Neural cell (in vitro differentiated cells): ENCODE measurements at regions not wholly inside any gene's neighbourhood (a gene's known extent, or its start where the extent isn't known, plus 50 kb on each side); places are given as distances from the start of the nearest gene placed in this dataset.

Experiments
- EP300 ChIP-seq: fragments of 450-650 bp; conservative IDR thresholded peaks from 2 replicates; pipeline ENCODE4 v1.6.1; 2014; ENCODE audit warnings: antibody characterized with exemption, mild to moderate bottlenecking, moderate library complexity; ENCODE audit not compliant: poor library complexity, severe bottlenecking
- MXI1 ChIP-seq: fragments of 450-650 bp; conservative IDR thresholded peaks from 2 replicates; pipeline ENCODE4 v1.6.1; 2014; ENCODE audit warnings: antibody characterized with exemption, mild to moderate bottlenecking; ENCODE audit not compliant: poor library complexity, severe bottlenecking
- TAF1 ChIP-seq: IDR thresholded peaks from 2 replicates; pipeline ENCODE4 v1.6.1; 2012; ENCODE audit warnings: low read depth
- TF ChIP-seq, protein P1 (sequence below): fragments of 450-650 bp; IDR thresholded peaks from 2 replicates; pipeline ENCODE4 v1.5.1; 2014; ENCODE audit warnings: antibody characterized with exemption, mild to moderate bottlenecking, moderate library complexity; ENCODE audit not compliant: poor library complexity, severe bottlenecking

DNA sequence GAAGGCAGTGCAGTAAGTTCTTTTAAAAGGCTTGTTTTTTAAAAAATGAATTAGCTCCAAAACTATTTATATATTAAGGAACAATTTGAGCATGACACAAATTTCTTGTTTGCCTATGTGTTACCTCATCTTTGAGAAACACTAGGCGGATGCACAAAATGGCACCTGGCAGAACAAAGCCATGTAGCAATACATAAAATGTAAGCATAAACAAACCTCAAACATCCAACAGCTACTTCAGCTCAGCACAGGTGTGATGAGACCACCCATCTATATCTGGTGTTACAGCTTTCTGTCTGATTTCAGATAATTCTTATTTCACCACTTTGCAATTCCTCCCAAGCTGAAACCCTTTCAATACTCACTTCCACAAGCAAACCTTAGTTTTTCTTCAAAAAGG, 221.2 kb upstream of the CNTN6 start:
- TF ChIP-seq, protein P1, sequence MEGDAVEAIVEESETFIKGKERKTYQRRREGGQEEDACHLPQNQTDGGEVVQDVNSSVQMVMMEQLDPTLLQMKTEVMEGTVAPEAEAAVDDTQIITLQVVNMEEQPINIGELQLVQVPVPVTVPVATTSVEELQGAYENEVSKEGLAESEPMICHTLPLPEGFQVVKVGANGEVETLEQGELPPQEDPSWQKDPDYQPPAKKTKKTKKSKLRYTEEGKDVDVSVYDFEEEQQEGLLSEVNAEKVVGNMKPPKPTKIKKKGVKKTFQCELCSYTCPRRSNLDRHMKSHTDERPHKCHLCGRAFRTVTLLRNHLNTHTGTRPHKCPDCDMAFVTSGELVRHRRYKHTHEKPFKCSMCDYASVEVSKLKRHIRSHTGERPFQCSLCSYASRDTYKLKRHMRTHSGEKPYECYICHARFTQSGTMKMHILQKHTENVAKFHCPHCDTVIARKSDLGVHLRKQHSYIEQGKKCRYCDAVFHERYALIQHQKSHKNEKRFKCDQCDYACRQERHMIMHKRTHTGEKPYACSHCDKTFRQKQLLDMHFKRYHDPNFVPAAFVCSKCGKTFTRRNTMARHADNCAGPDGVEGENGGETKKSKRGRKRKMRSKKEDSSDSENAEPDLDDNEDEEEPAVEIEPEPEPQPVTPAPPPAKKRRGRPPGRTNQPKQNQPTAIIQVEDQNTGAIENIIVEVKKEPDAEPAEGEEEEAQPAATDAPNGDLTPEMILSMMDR, result no peak
- TF ChIP-seq EP300 (no peak), MXI1 (no peak), TAF1 (no peak)
